Transverse colon (tissue), 4 donors: ENCODE measurements at regions not wholly inside any gene's neighbourhood (a gene's known extent, or its start where the extent isn't known, plus 50 kb on each side); places are given as distances from the start of the nearest gene placed in this dataset.

ENCODE experiments used
- CTCF ChIP-seq, 5 experiments: fragments of 200-600 bp in 3 of 5; fragments of 450-650 bp in 2 of 5; sonication (generic) in 3 of 5; IDR thresholded peaks; 1 replicate in 2 of 5; 2 replicates in 3 of 5; pipeline ENCODE4 v1.5.1; 2016 to 2017; ENCODE audit warnings: antibody characterized with exemption in 5 of 5, inconsistent platforms in 3 of 5, mild to moderate bottlenecking in 2 of 5, moderate library complexity in 1 of 5
- POLR2AphosphoS5 ChIP-seq, 3 donors: sonication (generic); formaldehyde crosslinking; IDR thresholded peaks; one replicate each; pipeline ENCODE4 v1.6.1; 2016; ENCODE audit warnings: antibody characterized with exemption in 3 of 3

- no peak for TF ChIP-seq CTCF (IDR thresholded peaks at IDR 0.05)
- no peak for TF ChIP-seq POLR2AphosphoS5 (IDR thresholded peaks at IDR 0.05)
Observed at GRCh38 chr7:4319280-4319679, 362.8 kb upstream of the FOXK1 start.
